GM10266 (cell line): ENCODE measurements at regions not wholly inside any gene's neighbourhood (a gene's known extent, or its start where the extent isn't known, plus 50 kb on each side); places are given as distances from the start of the nearest gene placed in this dataset.

Experiments used
- DNase-seq: peaks from one replicate; pipeline ENCODE4 v3.0.0; 2012; ENCODE audit errors: extremely low spot score
- CTCF ChIP-seq: IDR thresholded peaks from 2 replicates; pipeline ENCODE4 v1.5.1; 2012; ENCODE audit warnings: mild to moderate bottlenecking, low read depth; ENCODE audit not compliant: control insufficient read depth, insufficient read depth; ENCODE audit errors: missing control alignments

GRCh38 chrX:84611843-84612636, 109.8 kb upstream of the HDX start:
- TF ChIP-seq CTCF: no peak
- DNase-seq: no peak

GRCh38 chrX:84634201-84634782, 132.0 kb upstream of the HDX start:
- no peak for DNase-seq
- no peak for TF ChIP-seq CTCF

GRCh38 chrX:84666086-84666485, 163.8 kb upstream of the HDX start:
- TF ChIP-seq CTCF: no peak
- DNase-seq: no peak

GRCh38 chrX:84690228-84690627, 188.0 kb upstream of the HDX start:
- no peak for DNase-seq

GRCh38 chrX:84709987-84710386, 207.7 kb upstream of the HDX start:
- DNase-seq: no peak
- no peak for TF ChIP-seq CTCF

More at GRCh38 chrX:84690228-84690627, 188.0 kb upstream of the HDX start:
- TF ChIP-seq CTCF: no peak

GRCh38 chrX:84710611-84711010, 208.4 kb upstream of the HDX start:
- no peak for TF ChIP-seq CTCF
- no peak for DNase-seq

- no peak for TF ChIP-seq CTCF
- no peak for DNase-seq
Measured at GRCh38 chrX:84712621-84713020, 210.4 kb upstream of the HDX start.
